Endodermal cell (in vitro differentiated cells): ENCODE measurements at regions not wholly inside any gene's neighbourhood (a gene's known extent, or its start where the extent isn't known, plus 50 kb on each side); places are given as distances from the start of the nearest gene placed in this dataset.

Experiments used
- DNase-seq: peaks from one replicate; pipeline ENCODE4 v3.0.0-alpha.2; 2017
- H3K27ac ChIP-seq: 2 replicates; pipeline ENCODE4 v1.5.1; 2013; ENCODE audit warnings: mild to moderate bottlenecking, low read depth, low read length, moderate library complexity
- H3K27me3 ChIP-seq: 2 replicates; pipeline ENCODE4 v1.6.1; 2013; ENCODE audit warnings: mild to moderate bottlenecking, low read length, moderate library complexity; ENCODE audit not compliant: insufficient read depth, control insufficient read depth, poor library complexity, severe bottlenecking
- H3K36me3 ChIP-seq: 2 replicates; pipeline ENCODE4 v1.7.0; 2013; ENCODE audit warnings: mild to moderate bottlenecking, low read length, moderate library complexity; ENCODE audit not compliant: control insufficient read depth, insufficient read depth
- H3K4me1 ChIP-seq: one replicate; pipeline ENCODE4 v1.7.0; 2013; ENCODE audit warnings: low read length; ENCODE audit not compliant: control insufficient read depth, insufficient read depth
- H3K4me3 ChIP-seq: 2 replicates; pipeline ENCODE4 v1.5.1; 2013; ENCODE audit warnings: mild to moderate bottlenecking, low read length, moderate library complexity
- H3K9ac ChIP-seq: 2 replicates; pipeline ENCODE4 v1.6.1; 2013; ENCODE audit warnings: mild to moderate bottlenecking, low read length, moderate library complexity; ENCODE audit not compliant: poor library complexity, severe bottlenecking; ENCODE audit errors: extremely low read depth
- H3K9me3 ChIP-seq: 2 replicates; pipeline ENCODE4 v1.6.1; 2013; ENCODE audit warnings: mild to moderate bottlenecking, low read length, moderate library complexity; ENCODE audit not compliant: control insufficient read depth
- H3K27ac Mint-ChIP-seq: 2 replicates; pipeline ENCODE4 v1.8.0; 2020; ENCODE audit warnings: mixed read lengths
- H3K27me3 Mint-ChIP-seq: 2 replicates; pipeline ENCODE4 v1.8.0; 2021; ENCODE audit warnings: mild to moderate bottlenecking, mixed read lengths; ENCODE audit not compliant: insufficient read depth
- H3K36me3 Mint-ChIP-seq: 2 replicates; pipeline ENCODE4 v1.8.0; 2020; ENCODE audit warnings: low read depth, mixed read lengths
- H3K4me1 Mint-ChIP-seq: 2 replicates; pipeline ENCODE4 v1.8.0; 2020; ENCODE audit warnings: mixed read lengths
- H3K4me3 Mint-ChIP-seq: 2 replicates; pipeline ENCODE4 v1.8.0; 2020; ENCODE audit warnings: mild to moderate bottlenecking, moderate library complexity, mixed read lengths
- H3K9me3 Mint-ChIP-seq: 2 replicates; pipeline ENCODE4 v1.8.0; 2020; ENCODE audit warnings: mild to moderate bottlenecking, mixed read lengths
- CTCF ChIP-seq: fragments of 200-600 bp; sonication (generic); conservative IDR thresholded peaks from 2 replicates; pipeline ENCODE4 v1.5.0; 2021; ENCODE audit warnings: antibody characterized with exemption, mild to moderate bottlenecking
- WGBS, 2 experiments: methylation state at CpG; one replicate each; pipeline versions ENCODE4 v1.1.5 to v1.1.7; 2013; ENCODE audit warnings: missing lambda C conversion rate in 2 of 2, mixed read lengths in 1 of 2; ENCODE audit not compliant: insufficient coverage in 1 of 2, insufficient read length in 1 of 2; 5-methylcytosine and 5-hydroxymethylcytosine counted together

GRCh38 chr3:99250272-99250671 is 348.8 kb upstream of the DCBLD2 start:
- Histone ChIP-seq H3K4me1 (no peaks in the 10 kb centered on the region), H3K27ac (no peak overlapping the region), H3K9me3 (no peaks in the 10 kb centered on the region), H3K4me3 (no peak overlapping the region), H3K9ac (no peak overlapping the region), H3K36me3 (no peaks in the 10 kb centered on the region), H3K27me3 (no peaks in the 10 kb centered on the region)
- 85% methylated on average over 4 of the region's 4 CpGs; no CpG with 5 or more reads in 1 of the 2 experiments for WGBS, 2 experiments
- Mint-ChIP-seq H3K27ac (no peak overlapping the region), H3K36me3 (no peaks in the 10 kb centered on the region), H3K27me3 (no peaks in the 10 kb centered on the region), H3K9me3 (no peaks in the 10 kb centered on the region), H3K4me3 (no peak overlapping the region), H3K4me1 (no peaks in the 10 kb centered on the region)
- TF ChIP-seq CTCF = no peak
- DNase-seq = no peak

GRCh38 chr3:99249627-99250026 is 348.1 kb upstream of the DCBLD2 start:
- WGBS, 2 experiments = 89 to 93% methylated on average over 5 to 6 of the region's 6 CpGs
- Histone ChIP-seq H3K4me3 (no peak overlapping the region), H3K9me3 (no peaks in the 10 kb centered on the region), H3K27ac (no peak overlapping the region), H3K36me3 (no peaks in the 10 kb centered on the region), H3K9ac (no peak overlapping the region), H3K4me1 (no peaks in the 10 kb centered on the region), H3K27me3 (no peaks in the 10 kb centered on the region)
- H3K27ac Mint-ChIP-seq = no peak overlapping the region
- peaks cover 2% of the 10 kb centered on the region for H3K9me3 Mint-ChIP-seq
- H3K36me3 Mint-ChIP-seq = no peaks in the 10 kb centered on the region
- TF ChIP-seq CTCF = no peak
- no peaks in the 10 kb centered on the region for H3K4me1 Mint-ChIP-seq
- DNase-seq = no peak
- no peak overlapping the region for H3K4me3 Mint-ChIP-seq
- H3K27me3 Mint-ChIP-seq = no peaks in the 10 kb centered on the region

- Histone ChIP-seq H3K27me3 (no peaks in the 10 kb centered on the region), H3K27ac (no peak overlapping the region), H3K4me3 (no peak overlapping the region), H3K9me3 (no peaks in the 10 kb centered on the region), H3K9ac (no peak overlapping the region), H3K4me1 (no peaks in the 10 kb centered on the region), H3K36me3 (no peaks in the 10 kb centered on the region)
- DNase-seq = no peak
- no peak for TF ChIP-seq CTCF
- Mint-ChIP-seq H3K27me3 (no peaks in the 10 kb centered on the region), H3K27ac (no peak overlapping the region), H3K4me1 (no peaks in the 10 kb centered on the region), H3K4me3 (no peak overlapping the region), H3K9me3 (peaks cover 5% of the 10 kb centered on the region), H3K36me3 (no peaks in the 10 kb centered on the region)
- WGBS, 2 experiments = 71% methylated on average over 1 of the region's 1 CpG; no CpG with 5 or more reads in 1 of the 2 experiments
Observed at GRCh38 chr3:99248913-99249312, 347.4 kb upstream of the DCBLD2 start.
